K562 (cell line): ENCODE measurements at regions not wholly inside any gene's neighbourhood (a gene's known extent, or its start where the extent isn't known, plus 50 kb on each side); places are given as distances from the start of the nearest gene placed in this dataset.

Experiments used
- ATAC-seq: fragments of 200-7000 bp; cut with Tn5 transposase; 3 replicates; pipeline ENCODE4 v1.9.1; 2020; ENCODE audit warnings: moderate library complexity
- BruUV-seq: library from RNA; stranded (reverse); fragments of 400-500 nt; replicated peaks from 2 replicates; lab custom pipeline; 2021; lab: Mats Ljungman, UMichigan
- CTCF ChIA-PET: fragments of 300-600 bp; formaldehyde crosslinking; extraction: SDS; loops from one replicate; lab custom pipeline; 2021; ENCODE audit warnings: low intra/inter-chr PET ratio; lab: Yijun Ruan, JAX
- POLR2A ChIA-PET: fragments of 300-600, 350-650 bp; sonication (Branson Sonifier 250); formaldehyde crosslinking; extraction: SDS; loops from one replicate; lab custom pipeline; 2021; ENCODE audit warnings: antibody characterized with exemption, inconsistent platforms; lab: Yijun Ruan, JAX
- DNase-seq, 4 experiments: peaks; one replicate each; pipeline versions ENCODE4 v3.0.0 to v3.0.0-alpha.2; 2011 to 2018; ENCODE audit warnings: low spot score in 3 of 4, mixed read lengths in 3 of 4; ENCODE audit errors: extremely low read depth in 1 of 4
- FAIRE-seq: peaks from 2 replicates; lab custom pipeline; 2011; peaks lifted over from hg19 to GRCh38; lab: Jason Lieb, UNC
- H2AFZ ChIP-seq: 2 replicates; pipeline ENCODE4 v1.6.0; 2011; ENCODE audit warnings: low read depth, low read length, control low read depth, inconsistent platforms
- H3K27ac ChIP-seq: fragments of 200-600 bp; 3 replicates; pipeline ENCODE4 v1.8.0; 2011; ENCODE audit warnings: low read depth, mild to moderate bottlenecking, control low read depth, inconsistent platforms, low read length, moderate library complexity, mixed read lengths; ENCODE audit errors: extremely low read depth
- H3K27me3 ChIP-seq, 2 experiments: fragments of 300-600 bp in 1 of 2; 2 replicates in 1 of 2; 3 replicates in 1 of 2; pipeline versions ENCODE4 v1.6.0 to v1.8.0; 2011; ENCODE audit warnings: inconsistent platforms in 2 of 2, low read length in 2 of 2, mild to moderate bottlenecking in 1 of 2, mixed read lengths in 1 of 2, moderate library complexity in 1 of 2; ENCODE audit not compliant: control insufficient read depth in 2 of 2, insufficient read depth in 2 of 2
- H3K36me3 ChIP-seq: fragments of 300-600 bp; 3 replicates; pipeline ENCODE4 v1.8.0; 2011; ENCODE audit warnings: mild to moderate bottlenecking, low read length, inconsistent platforms; ENCODE audit not compliant: control insufficient read depth, insufficient read depth
- H3K4me1 ChIP-seq, 2 experiments: fragments of 200-600 bp in 1 of 2; replicated peaks in 1 of 2; 2 replicates in 1 of 2; 3 replicates in 1 of 2; pipeline versions ENCODE4 v1.5.1 to v1.8.0; 2011; ENCODE audit warnings: inconsistent platforms in 2 of 2, low read length in 2 of 2, mild to moderate bottlenecking in 1 of 2, mixed read lengths in 1 of 2, moderate library complexity in 1 of 2; ENCODE audit not compliant: control insufficient read depth in 2 of 2, insufficient read depth in 2 of 2
- H3K4me2 ChIP-seq: 2 replicates; pipeline ENCODE4 v1.6.1; 2011; ENCODE audit warnings: low read length, control low read depth, inconsistent platforms, mixed read lengths; ENCODE audit not compliant: insufficient read depth
- H3K4me3 ChIP-seq: fragments of 200-600 bp; sonication (generic), shearing (Covaris generic); 2 replicates; pipeline ENCODE4 v1.5.1; 2016; ENCODE audit warnings: control low read depth, inconsistent platforms
- H3K79me2 ChIP-seq: fragments of 200-600 bp; 3 replicates; pipeline ENCODE4 v1.8.0; 2011; ENCODE audit warnings: low read length, inconsistent platforms; ENCODE audit not compliant: control insufficient read depth, insufficient read depth
- H3K9ac ChIP-seq, 2 experiments: 2 replicates each; pipeline versions ENCODE4 v1.6.0 to v1.6.1; 2011; ENCODE audit warnings: low read depth in 2 of 2, low read length in 2 of 2, control low read depth in 1 of 2, inconsistent platforms in 1 of 2, mild to moderate bottlenecking in 1 of 2, mixed read lengths in 1 of 2; ENCODE audit not compliant: insufficient read depth in 1 of 2
- H3K9me1 ChIP-seq: one replicate; pipeline ENCODE4 v1.6.0; 2011; ENCODE audit warnings: inconsistent platforms, mild to moderate bottlenecking, low read length, moderate library complexity; ENCODE audit not compliant: control insufficient read depth, insufficient read depth
- H3K9me3 ChIP-seq: replicated peaks from 2 replicates; pipeline ENCODE4 v1.5.1; 2011; ENCODE audit warnings: low read depth, low read length, inconsistent platforms; ENCODE audit not compliant: control insufficient read depth, insufficient read depth
- H4K20me1 ChIP-seq: replicated peaks from 2 replicates; pipeline ENCODE4 v1.6.1; 2011; ENCODE audit warnings: low read length, inconsistent platforms, mixed read lengths; ENCODE audit not compliant: control insufficient read depth, insufficient read depth
- EGR1 ChIP-seq: fragments of 450-650 bp; conservative IDR thresholded peaks from 2 replicates; pipeline ENCODE4 v1.6.1; 2017; ENCODE audit warnings: mild to moderate bottlenecking
- NFIX ChIP-seq: fragments of 250-450 bp; sonication (Bioruptor Pico); IDR thresholded peaks from 2 replicates; pipeline ENCODE4 v1.4.0; 2020; ENCODE audit warnings: low read depth, mild to moderate bottlenecking, moderate library complexity
- SMAD2 ChIP-seq: fragments of 150-350 bp; IDR thresholded peaks from 2 replicates; pipeline ENCODE4 v1.6.1; 2014; ENCODE audit warnings: low read depth, mild to moderate bottlenecking, low read length
- STAG1 ChIP-seq: sonication (generic); formaldehyde crosslinking; IDR thresholded peaks from 2 replicates; pipeline ENCODE4 v1.5.0; 2020; ENCODE audit warnings: missing genetic modification reagents, borderline replicate concordance
- ZBTB7A ChIP-seq: IDR thresholded peaks from 2 replicates; pipeline ENCODE4 v1.6.1; 2011; ENCODE audit warnings: low read depth, mild to moderate bottlenecking, low read length, moderate library complexity, borderline replicate concordance; ENCODE audit not compliant: control insufficient read depth
- WGBS: fragments of 100-300 bp; shearing (Covaris generic); methylation state at CpG from one replicate; pipeline ENCODE4 v1.1.6; 2016; ENCODE audit warnings: low coverage, mixed read lengths; ENCODE audit not compliant: insufficient coverage; ENCODE audit errors: missing lambda C conversion rate; 5-methylcytosine and 5-hydroxymethylcytosine counted together
- in situ Hi-C: fragments of 300-500 bp; cut with MboI; formaldehyde crosslinking; loops from 4 replicates; pipeline ENCODE4 v1.15.0; 2018; ENCODE audit warnings: inconsistent platforms, mixed read lengths
- intact Hi-C: fragments of 100-400 bp; cut with micrococcal nuclease; formaldehyde crosslinking; loops from 2 replicates; pipeline ENCODE4 v1.14.2; 2022
- TF ChIP-seq, protein P1 (sequence below): sonication (generic); formaldehyde crosslinking; IDR thresholded peaks from 2 replicates; pipeline ENCODE4 v1.8.0; 2022; ENCODE audit warnings: mild to moderate bottlenecking, missing genetic modification reagents, borderline replicate concordance
- TF ChIP-seq, protein P2 (sequence below), 2 experiments: fragments of 200-800 bp in 1 of 2; sonication (Bioruptor generic) in 1 of 2; sonication (generic) in 1 of 2; formaldehyde crosslinking in 1 of 2; IDR thresholded peaks in 1 of 2; conservative IDR thresholded peaks in 1 of 2; 2 replicates each; pipeline versions ENCODE4 v1.5.0 to v1.6.1; 2016 to 2020; ENCODE audit warnings: missing compliant biosample characterization in 1 of 2, missing genetic modification characterization in 1 of 2, missing genetic modification reagents in 1 of 2

DNA sequence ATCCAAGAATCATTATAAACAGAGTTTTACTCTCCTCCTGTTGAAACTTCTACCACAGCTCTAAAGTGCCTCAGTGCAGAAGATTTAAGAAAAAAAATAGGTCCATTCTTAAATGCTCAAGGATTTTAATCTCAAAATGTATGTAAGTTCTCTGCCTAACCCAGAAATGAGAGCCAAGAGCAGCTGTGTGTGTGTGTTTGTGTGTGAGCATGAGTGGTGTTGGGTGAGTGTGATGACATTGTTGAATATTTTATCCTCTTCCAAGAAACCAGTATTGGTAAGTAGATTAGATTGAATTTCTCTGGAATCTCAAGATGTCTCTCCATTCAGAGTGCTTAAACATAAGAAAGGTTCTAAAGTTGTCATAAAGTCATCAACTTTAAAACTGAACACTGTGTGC, 363.6 kb upstream of the NFE2L3 start:
- CTCF ChIA-PET, result no interaction called here
- Histone ChIP-seq H3K9me3 (no peaks in the 10 kb centered on the region), H3K9ac (no peak overlapping the region), H3K9me1 (no peaks in the 10 kb centered on the region), H4K20me1 (no peaks in the 10 kb centered on the region), H3K79me2 (no peaks in the 10 kb centered on the region), H3K4me2 (no peak overlapping the region), H3K4me1 (no peaks in the 10 kb centered on the region), H3K36me3 (no peaks in the 10 kb centered on the region), H3K27me3 (peaks cover 3 to 21% of the 10 kb centered on the region in 2 experiments; a peak in 2 of 5 replicates), H3K4me3 (no peak overlapping the region), H3K27ac (no peak overlapping the region), H2AFZ (no peak overlapping the region)
- POLR2A ChIA-PET, result no interaction called here
- BruUV-seq, result no TSS peak
- DNase-seq, result no peak
- in situ Hi-C loops, result no loop called here
- no peak for ATAC-seq
- intact Hi-C loops, result no loop called here
- TF ChIP-seq SMAD2 (no peak), STAG1 (CRISPR knock-in tag) (no peak), ZBTB7A (no peak), EGR1 (no peak)
- FAIRE-seq, result no peak

DNA sequence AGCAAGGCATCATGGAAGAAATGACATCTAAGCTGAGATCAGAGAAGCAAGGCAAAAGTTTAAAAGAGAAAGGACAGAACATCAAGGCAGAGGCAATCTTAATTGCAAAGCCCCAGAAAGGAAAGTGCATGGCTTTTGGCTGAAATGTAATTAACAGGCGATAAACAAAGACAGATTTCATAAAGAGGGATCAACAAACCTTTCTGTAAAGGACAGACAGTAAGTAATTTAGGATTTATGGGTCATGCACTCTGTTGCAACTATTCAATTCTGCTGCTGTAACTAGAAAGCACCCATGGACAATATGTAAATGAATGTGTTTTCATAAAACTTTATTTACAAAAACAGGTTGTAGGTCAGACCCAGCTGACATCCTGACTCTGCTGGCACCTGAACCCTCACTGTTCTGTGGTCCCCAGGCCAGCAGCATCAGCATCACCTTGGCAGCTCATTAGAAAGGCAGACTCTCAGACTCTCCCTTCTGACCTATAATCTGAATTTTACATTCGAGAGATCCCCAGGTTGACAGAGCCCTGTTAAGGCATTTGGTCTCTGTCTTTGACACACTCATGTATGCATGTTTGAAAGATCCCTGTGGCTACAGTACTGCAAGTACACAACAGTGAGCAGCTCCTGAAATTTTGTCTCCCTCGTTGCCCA, 362.9 kb upstream of the NFE2L3 start:
- H3K27ac ChIP-seq, result no peak overlapping the region
- intact Hi-C loops, result no loop called here
- CTCF ChIA-PET, result no interaction called here
- no peak for TF ChIP-seq NFIX (CRISPR knock-in tag)
- TF ChIP-seq, protein P1, sequence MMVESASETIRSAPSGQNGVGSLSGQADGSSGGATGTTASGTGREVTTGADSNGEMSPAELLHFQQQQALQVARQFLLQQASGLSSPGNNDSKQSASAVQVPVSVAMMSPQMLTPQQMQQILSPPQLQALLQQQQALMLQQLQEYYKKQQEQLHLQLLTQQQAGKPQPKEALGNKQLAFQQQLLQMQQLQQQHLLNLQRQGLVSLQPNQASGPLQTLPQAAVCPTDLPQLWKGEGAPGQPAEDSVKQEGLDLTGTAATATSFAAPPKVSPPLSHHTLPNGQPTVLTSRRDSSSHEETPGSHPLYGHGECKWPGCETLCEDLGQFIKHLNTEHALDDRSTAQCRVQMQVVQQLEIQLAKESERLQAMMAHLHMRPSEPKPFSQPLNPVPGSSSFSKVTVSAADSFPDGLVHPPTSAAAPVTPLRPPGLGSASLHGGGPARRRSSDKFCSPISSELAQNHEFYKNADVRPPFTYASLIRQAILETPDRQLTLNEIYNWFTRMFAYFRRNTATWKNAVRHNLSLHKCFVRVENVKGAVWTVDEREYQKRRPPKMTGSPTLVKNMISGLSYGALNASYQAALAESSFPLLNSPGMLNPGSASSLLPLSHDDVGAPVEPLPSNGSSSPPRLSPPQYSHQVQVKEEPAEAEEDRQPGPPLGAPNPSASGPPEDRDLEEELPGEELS (CRISPR knock-in tag), result no peak
- TF ChIP-seq, protein P2, sequence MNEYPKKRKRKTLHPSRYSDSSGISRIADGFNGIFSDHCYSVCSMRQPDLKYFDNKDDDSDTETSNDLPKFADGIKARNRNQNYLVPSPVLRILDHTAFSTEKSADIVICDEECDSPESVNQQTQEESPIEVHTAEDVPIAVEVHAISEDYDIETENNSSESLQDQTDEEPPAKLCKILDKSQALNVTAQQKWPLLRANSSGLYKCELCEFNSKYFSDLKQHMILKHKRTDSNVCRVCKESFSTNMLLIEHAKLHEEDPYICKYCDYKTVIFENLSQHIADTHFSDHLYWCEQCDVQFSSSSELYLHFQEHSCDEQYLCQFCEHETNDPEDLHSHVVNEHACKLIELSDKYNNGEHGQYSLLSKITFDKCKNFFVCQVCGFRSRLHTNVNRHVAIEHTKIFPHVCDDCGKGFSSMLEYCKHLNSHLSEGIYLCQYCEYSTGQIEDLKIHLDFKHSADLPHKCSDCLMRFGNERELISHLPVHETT (CRISPR knock-in tag; conservative IDR thresholded peaks at IDR 0.05 in 1 of 2, IDR thresholded peaks at IDR 0.05 in 1 of 2), result no peak

More for the DNA sequence above, 362.9 kb upstream of the NFE2L3 start:
- no peaks in the 10 kb centered on the region for H3K79me2 ChIP-seq
- H3K36me3 ChIP-seq, result no peaks in the 10 kb centered on the region
- no peak overlapping the region for H2AFZ ChIP-seq
- H3K4me1 ChIP-seq, result no peaks in the 10 kb centered on the region
- H4K20me1 ChIP-seq, result no peaks in the 10 kb centered on the region
- H3K9me1 ChIP-seq, result no peaks in the 10 kb centered on the region
- WGBS, result 0% methylated on average over 3 of the region's 3 CpGs
- H3K4me2 ChIP-seq, result no peak overlapping the region
- DNase-seq (no peak), FAIRE-seq (no peak), ATAC-seq (no peak)
- no peak overlapping the region for H3K4me3 ChIP-seq
- no peak overlapping the region for H3K9ac ChIP-seq
- no TSS peak for BruUV-seq
- no peaks in the 10 kb centered on the region for H3K9me3 ChIP-seq
- POLR2A ChIA-PET, result interaction anchor here (1.1 kb wide), 1 partner anchor 58 kb away, joined by 3 read pairs; no protein-coding TSS in a partner anchor
- peaks cover 3 to 21% of the 10 kb centered on the region in 2 experiments; a peak in 2 of 5 replicates for H3K27me3 ChIP-seq
- in situ Hi-C loops, result no loop called here
